Dedifferentiated amniotic fluid mesenchymal stem cell (primary cell): ENCODE measurements at regions not wholly inside any gene's neighbourhood (a gene's known extent, or its start where the extent isn't known, plus 50 kb on each side); places are given as distances from the start of the nearest gene placed in this dataset.
"Not testable (repeated sequence)": the region's sequence is repeated elsewhere in the genome, so short reads cannot be mapped to it uniquely, and the experiment has no call there.

Experiments used
- DNase-seq: peaks from one replicate; pipeline ENCODE4 v3.0.0-alpha.2; 2016; ENCODE audit errors: extremely low spot score

DNA sequence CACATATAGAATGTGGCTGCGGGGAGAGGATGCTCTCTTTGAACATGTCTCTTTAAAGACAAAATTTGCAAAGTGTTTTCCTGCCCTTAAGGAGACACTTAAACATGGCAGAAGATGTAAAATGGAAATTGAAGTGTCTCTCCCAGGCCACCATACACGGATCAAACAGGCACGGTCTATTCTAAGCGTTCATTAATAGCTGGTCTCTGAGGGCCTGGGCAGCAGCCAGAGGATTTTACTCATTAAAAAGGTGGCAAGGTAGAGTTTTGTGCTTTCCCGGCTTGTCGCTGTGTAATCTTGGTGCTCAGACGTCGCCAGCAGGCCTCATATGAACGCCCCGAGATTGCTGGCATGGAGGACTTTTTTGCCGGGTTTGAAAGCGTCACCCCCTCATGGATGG lies 205.5 kb downstream of the EMX2 start:
- DNase-seq, result no peak

DNA sequence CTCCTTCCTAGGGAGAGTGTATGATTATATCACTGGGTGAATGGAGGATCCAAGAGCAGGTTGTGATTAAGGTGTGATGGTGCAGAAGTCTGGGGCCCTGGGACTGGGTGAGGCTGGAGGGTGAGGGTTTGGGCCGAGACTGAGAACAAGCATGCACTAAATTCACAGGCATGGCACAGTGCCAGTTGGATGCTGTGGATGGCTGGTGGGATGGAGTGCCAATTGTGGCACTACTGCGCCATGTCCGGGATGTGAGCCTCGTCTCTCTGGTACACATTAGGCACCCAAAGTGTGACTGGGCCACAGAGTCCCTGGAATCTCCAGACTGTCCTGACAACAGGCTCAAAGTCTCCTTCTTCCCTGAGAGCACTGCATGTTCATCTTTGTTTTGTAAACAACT lies 208.1 kb downstream of the EMX2 start:
- no peak for DNase-seq

DNA sequence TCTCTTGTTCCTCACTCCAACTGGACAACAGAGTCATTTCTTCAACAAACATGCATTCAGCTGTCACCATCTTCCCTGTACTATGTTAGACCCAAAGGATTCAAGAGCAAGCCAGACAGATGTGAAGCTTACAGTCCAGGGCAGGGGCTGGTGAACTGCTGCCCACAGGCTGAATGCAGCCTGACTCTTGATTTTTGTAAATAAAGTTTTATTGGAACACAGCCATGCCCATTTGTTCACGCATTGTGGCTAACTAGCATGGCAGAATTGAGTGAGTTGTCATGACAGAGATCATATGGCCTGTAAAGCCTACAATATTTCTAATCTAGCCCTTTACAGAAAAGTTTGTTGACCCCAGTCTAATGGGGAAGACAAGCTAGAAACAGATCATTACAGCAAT lies 208.7 kb downstream of the EMX2 start:
- DNase-seq, result no peak

DNA sequence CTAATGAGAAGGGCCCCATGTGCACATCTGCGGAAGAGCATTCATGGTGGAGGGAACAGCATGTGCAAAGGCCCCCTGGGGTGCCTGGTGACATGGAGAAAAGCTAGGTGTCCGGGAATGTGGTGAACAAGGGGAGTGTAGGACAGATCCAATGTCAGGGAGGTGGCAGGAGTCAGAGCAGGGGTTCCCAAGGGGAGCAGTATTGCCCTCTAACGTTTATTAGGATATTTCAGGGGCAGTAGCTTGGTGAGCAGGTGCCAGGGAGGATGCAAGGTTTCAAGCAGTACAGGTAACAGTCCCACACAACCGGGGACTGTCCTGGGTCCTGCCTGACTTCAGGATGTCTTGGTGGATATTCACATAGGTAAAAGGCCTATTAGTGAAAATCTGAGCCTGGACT lies 209.6 kb downstream of the EMX2 start:
- no peak for DNase-seq

DNA sequence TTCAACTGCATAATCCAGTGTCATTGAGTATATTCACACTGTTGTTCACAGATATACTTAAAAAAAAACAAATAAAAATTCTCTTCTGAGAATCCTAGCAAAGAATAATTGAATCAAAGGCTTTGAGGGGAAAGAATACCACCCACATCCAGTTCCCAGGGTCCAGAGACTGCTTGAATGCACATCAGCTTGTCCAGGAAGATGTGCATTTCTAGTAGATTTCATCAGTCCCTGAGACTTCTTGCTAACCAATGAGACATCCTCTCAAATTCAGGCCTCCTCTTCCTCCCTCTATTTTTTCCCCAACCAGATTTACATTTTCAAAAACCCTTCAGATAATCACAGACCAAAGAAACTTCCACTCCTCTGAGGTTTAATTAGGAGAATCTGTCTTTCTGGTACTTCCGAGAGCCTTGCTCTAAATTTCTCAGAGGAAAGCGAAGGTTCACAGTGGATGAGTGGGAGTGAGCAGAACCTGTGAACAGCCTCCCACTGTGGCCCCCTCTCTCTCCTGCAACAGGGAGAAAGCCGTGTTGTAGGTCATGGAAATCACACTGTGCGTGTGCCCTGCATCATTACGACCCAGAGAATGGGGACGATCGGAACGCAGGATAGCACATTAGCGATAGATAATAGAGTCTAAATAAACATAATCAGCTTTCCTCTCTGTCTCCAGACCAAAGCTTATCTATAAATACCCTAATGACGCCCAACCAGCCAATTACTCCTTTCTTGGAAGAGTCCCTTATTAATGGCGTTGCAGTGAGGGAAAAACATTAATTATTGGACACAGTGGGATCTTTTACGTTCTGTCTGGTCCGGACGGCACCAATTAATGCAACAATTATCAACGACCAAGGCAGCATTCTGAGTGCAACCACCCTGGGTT lies 212.5 kb downstream of the EMX2 start:
- no peak for DNase-seq

DNA sequence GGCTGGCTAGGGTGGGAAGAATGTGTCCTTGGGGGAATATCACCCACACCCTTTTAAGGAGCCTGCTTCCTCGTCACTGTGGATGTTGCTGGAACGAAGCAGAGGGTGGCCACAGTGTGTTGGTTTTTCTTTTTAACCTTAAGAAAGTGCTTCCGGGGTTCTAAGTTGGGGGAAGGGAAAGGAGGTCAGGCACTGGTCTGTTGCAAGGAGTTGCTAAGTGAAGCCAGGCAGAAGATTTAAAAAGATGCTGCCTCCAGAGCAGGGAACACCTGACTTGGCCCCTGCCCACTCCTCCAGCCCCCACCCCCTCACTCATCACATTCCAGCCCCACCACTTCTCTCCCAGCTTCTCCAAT lies 213.1 kb downstream of the EMX2 start:
- DNase-seq, result no peak

DNA sequence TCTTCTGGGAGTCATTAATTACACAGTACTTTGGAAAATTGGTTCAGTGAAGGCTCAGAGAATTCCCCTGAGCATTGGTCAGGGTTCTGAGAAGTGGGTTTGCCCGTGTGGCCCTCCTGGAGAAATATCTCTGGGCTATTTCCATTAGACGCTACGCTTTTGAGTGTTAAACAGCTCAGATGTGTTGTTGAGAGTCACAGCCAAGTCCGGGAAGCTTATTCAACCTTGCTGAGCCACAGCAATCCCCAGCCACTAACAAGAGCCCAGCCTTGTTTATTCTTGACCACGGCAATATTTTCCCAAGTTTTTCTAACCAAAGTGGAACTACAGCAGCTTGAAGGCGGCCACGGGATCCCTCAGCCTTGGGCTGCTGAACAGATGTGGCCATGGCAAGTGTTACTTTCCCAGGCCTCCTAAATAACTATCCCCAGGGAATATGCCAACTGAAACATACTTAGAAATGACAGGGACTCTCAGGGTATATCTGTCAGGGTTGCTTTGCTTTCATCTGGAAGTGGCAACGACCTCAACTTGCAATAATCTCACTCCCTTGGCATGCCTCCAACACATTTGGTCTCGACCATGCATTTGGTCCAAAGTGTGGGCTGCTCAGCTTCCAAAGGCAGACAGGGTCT lies 214.7 kb downstream of the EMX2 start:
- no peak for DNase-seq

DNA sequence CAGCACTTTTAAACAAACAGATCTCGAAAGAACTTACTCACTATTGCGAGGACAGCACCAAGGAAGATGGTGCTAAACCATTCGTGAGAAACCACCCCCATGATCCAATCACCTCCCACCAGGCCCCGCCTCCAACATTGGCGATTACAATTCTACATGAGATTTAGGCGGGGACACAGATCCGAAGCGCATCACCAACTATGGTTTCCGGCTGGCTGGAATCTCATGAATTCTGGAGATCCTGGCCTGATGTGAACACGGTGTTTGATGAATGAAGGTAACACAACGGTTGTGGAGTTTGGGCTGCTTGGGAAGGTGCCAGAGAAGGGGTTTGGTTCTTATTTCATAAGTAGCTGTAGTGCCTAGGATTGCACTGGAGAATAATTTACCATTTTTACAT lies 216.7 kb downstream of the EMX2 start:
- DNase-seq, result no peak

DNA sequence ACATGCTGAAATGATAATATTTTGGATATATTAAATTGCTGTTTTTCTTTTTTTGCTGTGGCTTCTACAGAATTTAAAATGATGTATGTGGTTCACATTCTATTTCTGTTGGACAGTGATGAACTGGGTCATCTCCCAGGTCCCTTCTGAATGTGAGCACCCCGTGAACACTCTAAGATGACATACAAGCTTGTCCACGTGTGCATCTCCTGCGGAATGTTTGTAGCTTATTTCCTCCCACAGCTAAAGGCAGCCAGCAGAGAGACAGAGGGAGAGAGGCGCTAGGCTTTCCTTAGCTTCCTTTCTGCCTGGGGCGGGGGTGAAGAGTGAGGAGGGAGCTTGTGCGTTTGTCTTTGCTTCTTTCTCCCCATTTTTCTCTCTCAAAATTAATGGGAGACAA lies 219.1 kb downstream of the EMX2 start:
- DNase-seq, result no peak

DNA sequence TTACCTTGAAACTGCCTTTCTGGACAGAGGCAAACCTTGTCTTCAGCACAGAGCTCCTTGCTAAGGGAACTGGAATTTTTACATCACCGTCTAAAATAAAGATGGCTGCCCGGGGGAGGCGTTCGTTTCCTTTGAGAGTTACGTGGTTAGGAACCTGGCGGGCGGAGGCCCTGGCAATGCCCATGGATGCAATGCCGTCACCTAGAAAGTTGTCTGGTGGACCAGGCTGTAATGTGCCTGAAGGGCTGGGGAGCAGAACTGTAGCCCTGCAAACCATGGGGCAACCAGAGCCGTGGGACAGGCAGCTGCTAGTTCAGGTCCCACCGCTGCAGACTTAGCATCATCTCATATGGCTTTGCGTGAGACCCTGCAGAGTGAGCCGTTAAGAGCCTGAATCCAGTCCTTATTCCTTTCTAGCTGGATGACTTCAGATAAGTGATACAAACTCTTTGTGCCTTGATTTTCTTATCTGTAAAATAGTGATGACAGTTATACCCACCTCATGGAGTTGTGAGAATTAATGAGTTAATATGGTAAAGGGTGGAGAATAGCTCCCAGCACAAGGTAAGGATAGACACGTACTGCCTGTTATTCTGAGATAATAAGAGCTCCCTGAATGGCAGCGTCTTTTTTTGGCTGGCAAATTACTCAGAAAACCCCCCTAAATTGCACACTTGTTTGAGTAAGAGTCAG lies 219.7 kb downstream of the EMX2 start:
- DNase-seq, result no peak

DNA sequence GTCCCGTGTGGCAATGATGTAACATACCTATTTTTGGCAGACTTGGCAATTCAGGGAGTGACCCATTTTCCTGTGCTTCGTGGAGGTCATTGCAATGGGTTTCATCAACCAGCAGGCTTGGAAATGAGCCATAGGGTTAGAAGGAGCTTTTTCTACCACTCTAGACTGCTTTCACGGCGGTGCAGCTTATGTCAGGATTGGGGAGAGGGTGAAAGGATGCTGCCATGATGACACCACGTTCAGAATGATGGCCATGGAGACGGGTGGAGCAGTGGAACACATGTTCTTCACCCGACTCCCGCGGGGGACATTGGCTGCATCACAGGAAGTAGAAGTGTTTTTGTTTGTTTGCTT lies 220.2 kb downstream of the EMX2 start:
- DNase-seq, result no peak

DNA sequence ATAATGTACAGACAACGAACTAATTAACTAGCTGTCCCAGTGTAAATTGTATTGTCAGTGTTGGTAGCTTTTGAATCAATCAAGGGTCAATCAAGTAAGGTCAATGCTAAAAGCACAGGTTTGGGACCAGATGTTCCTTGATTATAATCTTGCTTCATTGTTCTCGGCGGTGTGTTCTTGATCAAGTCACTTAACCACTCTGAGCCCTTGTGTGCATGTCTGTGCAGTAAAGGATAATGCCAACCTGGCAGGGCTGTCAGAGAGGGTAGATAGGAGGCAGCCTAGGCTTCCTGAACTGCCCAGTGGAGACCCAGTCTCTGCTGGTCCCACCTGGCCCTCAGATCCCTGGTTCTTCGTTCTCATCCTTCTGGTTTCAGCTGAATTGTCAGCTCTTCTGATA lies 221.0 kb downstream of the EMX2 start:
- DNase-seq, result no peak

DNA sequence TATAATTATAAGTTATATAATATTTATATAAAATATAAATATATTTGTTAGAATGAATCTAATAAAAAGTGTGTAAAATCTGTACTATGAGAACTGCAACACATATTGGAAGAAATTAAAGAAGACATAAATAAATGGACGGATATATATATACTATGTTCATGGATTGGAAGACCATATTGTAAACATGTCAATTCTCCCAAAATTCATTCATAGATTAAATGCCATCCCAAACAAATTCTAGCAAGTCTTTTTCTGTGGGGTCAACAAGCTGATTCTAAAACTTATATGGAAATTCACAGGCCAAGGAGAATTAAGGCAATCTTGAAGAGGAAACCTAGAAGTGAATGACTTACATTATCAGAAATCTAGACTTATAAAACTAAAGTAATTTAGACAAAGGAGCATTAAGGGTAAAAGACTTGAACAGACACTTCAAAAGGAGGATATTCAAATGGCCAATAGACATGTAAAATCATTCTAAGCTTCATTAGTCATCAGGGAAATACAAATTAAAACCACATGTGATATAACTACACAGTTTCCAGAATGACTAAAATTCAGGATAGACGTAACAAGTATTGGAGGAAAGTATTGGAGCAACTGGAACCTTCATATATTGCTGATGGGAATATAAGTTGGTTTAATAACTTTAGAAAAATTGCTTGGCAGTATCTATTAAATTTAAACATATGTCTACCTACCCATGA lies 225.9 kb downstream of the EMX2 start:
- no peak for DNase-seq

DNA sequence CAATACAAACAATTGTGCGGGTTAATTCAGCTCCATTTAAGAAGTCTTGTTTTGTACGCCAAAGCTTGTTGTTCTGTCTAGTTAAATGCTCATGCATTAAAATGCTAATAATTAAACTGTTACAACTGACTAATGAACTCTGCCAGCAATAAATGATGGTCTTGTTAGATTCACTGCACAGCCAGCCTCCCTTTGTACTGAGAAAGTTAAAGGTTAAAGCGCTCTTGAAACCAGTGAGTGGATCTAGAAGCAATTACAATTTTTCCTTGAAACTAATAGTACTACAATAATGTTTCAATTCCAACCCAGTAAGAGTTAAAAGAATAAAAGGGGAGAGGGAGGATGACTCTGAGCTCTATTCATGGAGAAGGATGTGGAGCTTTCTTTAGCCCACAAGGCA lies 233.0 kb downstream of the EMX2 start:
- no peak for DNase-seq

DNA sequence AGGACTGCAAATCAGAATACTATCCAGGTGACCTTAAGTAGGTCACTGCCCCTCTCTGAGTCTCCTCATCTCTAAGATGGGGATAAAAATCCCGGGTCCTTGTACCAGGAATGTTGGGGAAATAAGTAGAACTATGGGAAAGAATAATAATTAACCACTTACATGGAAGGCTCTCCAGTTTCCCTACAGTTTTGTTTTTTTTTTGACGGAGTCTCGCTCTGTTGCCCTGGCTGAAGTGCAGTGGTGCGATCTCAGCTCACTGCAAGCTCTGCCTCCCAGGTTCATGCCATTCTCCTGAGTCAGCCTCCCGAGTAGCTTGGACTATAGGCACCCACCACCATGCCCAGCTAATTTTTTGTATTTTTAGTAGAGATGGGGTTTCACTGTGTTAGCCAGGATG lies 234.7 kb downstream of the EMX2 start:
- not testable (repeated sequence) for DNase-seq

DNA sequence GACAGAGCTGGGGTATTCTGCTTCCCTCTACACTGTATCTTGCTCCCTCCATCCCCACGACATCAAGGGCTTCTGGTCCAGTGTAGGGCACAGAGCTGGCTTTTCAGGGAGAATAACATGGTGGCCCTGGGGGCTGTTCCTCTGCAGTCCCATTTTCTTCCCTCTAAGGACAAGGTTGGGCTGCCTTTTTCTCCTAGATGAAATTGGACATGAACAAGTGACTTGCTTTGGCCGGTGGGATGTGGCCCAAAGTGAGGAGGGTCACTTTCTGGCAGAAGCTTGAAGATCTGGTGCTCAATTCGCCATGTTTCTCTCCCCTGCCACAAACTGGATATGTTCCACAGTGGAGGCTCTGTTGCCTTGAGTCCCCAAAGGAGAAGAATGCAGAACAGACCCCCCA lies 235.7 kb downstream of the EMX2 start:
- DNase-seq, result no peak

DNA sequence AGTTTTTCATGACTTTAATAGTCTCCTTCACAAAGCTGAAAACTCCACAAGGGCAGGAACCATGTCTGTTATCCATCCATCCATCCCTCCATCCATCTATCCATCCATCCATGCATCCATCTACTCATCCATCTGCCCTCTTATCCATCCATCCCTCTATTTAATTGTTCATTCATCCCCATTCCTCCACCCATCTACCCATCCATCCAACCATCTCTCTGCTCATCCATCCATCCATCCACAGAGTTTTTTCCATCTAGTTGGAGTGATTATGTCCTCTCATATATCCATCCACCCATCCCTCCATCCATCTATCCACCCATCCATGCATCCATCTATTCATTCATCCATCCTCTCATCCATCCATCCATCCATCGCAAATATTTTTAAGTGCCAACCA lies 237.9 kb downstream of the EMX2 start:
- no peak for DNase-seq

DNA sequence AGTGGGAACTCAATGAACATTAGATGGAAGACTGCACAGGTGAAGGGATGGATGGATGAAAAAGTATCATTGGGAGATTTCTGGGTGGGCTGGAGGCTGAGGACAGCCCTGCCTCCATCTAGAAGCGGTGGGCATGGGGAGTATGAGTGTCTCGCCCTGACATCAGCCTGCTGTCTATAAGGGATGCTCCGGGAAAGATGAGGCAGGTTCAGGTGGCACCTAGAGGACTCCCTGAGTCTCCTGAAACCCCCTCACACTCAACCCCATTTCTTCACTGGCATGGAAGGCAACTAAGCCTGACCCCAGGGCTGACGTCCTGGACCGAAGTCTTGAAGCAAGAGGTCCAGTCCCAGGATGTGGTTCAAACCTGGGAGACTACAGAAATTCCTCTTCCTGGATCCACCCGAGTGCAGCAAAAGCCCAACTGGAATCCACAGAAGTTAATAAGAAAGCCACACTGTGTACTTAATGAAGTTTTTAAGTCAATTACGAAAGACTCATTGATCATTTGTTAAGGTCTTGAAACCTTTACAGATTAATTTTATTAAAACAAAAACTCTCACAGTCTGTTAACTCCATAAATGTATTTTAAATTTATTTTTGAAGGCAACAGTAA lies 238.8 kb downstream of the EMX2 start:
- DNase-seq, result no peak

DNA sequence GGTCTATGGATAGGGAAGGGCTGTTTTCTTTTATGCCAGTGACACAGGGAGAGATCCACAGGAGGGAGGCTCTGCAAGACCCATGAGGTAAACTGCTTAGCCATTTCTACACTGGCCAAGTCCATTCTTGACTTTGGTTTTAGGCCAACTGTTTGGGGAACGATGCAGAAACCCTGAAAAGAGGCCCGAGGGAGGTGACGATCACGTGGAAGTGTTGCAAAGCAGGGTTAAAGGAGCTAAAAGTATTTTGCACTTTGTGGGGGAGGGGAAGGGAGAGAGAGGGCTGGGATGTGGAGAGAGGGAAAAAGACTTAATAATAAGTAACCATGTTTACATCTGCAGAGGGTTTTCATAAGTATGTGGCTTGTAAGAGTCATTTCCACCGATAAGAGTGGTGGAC lies 239.7 kb downstream of the EMX2 start:
- no peak for DNase-seq

DNA sequence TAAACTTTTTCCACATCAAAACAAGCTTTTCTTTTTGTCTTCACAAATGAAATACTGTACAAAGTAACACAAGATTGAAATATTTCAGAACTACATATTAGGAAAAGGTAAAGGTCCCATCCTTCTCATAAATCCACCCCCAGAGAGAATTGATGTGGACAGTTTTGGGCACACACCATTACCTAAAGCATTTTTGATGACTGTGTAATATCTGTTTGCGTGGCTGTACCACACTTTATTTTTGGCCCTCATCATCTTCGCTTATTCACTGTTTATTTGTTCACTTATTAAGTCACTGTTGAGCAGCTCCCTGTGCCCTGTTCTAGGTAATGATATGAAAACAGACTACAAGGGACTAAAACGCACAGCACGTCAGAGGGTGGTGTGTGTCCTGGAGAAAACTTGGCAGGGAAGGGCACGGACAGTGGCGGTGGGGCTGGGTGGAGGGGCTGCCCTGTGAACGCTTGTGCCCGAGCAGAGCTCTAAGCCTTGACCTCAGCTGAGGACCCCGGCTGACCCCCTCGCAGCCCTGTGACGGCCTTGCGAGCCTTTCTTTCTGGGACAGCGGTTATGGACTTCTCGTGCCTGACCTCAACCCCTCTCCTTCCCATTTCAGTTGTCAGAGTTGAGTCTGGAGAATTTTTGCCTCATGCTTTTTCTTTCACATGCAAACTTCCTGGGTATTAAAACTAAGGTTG lies 241.3 kb downstream of the EMX2 start:
- no peak for DNase-seq

DNA sequence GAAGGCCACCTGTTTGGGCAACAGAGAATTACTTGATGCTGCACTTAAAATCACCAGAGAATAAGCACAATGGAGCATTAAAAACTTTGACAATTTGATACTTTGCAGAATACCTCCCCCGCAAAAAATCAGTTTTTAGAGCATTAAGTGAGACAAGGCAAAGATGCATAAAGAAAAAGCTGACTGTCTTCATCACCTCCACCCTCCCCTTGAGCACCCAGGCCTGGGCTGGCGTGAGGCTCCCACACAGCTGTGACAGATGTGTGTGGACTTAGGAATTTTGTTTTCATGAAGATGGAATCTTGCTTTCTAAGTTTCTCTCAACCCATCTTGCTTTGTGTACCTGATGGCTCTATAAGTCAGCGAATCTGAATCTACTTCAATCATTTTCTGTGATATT lies 242.2 kb downstream of the EMX2 start:
- no peak for DNase-seq
